Mesenteric fat pad (tissue), 1 donor: ENCODE measurements at regions not wholly inside any gene's neighbourhood (a gene's known extent, or its start where the extent isn't known, plus 50 kb on each side); places are given as distances from the start of the nearest gene placed in this dataset.
"Not testable (repeated sequence)": the region's sequence is repeated elsewhere in the genome, so short reads cannot be mapped to it uniquely, and the experiment has no call there.

ENCODE experiments used
- DNase-seq: peaks from one replicate; pipeline ENCODE4 v3.0.0-alpha.2; 2020; ENCODE audit warnings: low spot score
- donor health status: DM: yes; HTN: yes; CAD: no.

DNA sequence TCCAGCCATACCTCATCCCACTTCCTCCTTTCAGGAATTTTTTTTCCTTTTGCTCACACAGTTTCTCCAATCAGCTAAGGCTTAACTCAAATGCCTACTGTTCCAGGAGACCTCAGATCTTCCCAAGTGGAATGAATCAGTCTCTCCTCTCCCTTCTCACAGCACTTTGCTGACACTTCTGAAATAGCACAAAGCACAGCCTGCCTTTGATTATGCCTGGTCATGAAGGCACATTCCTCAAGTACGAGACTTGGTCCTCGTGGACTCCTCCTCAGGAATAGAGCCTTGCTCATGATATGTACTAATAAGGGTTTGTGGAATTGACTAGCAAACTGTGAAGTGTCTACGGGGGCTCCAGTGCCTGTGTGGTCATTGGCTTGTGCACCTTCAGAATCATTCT is 176.7 kb upstream of the TENM4 start:
- DNase-seq = no peak

DNA sequence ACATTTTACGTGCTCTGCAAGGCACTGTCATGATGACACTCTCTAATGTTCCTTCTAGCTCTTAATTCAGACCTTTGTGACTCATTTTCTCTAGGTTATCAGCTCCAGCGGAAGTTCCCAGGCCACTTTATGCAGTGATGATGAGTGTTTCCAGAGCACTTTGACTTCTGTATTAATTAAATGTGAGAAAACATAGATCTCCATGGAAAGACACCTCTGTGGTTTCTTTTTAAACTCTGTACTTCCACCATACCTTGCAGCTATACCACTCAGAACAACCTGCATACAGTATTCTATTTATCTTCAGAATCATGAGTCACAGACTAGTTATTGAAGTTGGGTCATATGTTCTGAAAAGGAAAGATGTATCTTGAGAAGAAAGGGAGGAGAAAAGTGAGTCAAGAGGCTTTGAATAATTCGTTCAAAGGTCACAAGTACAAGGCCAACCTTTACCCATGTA is 175.6 kb upstream of the TENM4 start:
- DNase-seq = no peak

DNA sequence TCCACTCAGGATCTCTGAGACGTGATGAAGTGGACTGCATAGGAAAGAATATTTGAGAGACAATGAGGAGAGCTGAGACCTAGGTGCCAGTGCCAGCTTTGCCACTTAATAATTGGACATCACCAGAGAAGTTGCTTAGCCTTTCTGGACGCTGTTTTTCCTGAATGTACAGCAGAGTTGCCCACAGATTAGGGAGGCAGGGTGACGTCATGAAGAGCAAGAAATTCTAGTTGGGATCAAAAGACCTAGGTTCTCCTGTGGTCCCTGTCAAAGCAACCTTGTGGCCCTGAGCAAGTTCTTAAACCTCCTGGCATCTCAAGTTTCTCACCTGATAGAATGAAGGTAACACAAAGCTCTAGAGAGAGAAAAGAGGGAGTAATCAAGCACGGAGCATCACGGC is 174.6 kb upstream of the TENM4 start:
- no peak for DNase-seq

DNA sequence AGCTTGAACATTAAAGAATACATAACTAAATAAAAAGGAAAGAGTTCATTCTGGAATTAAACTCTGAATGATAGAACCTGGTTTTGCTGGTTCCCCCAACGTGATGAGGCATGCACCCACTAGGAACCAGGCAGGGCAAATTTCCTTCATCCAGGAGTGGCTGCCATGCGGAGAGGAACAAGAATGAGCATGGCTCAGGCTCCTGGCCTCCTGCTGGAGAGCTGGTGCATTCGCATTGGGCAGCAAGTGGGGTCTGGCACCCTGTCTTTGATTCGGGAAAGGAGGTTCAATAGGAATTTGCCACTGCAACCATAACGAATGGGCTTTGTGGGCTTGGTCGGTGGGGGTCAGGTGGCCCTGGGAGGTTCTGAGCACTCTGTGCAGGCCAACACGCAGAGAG is 169.8 kb upstream of the TENM4 start:
- DNase-seq = no peak

DNA sequence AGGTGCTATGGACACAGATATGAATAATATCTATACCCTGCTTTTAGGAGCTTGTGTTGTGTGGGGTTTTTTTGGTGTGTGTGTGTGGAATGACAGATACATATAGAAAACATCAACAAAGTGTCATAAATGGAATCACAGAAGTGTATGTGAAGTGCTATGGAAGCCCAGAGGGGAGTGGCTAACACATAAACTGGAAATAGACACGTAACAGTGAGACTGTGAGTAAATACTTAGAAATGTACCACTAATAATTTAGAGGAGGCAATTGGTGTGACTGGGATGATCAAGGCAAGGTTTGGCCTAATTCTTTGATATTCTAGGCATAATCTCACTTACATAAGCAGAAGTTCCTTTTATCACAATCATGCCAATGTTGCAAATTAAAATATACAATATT is 169.3 kb upstream of the TENM4 start:
- DNase-seq = no peak

DNA sequence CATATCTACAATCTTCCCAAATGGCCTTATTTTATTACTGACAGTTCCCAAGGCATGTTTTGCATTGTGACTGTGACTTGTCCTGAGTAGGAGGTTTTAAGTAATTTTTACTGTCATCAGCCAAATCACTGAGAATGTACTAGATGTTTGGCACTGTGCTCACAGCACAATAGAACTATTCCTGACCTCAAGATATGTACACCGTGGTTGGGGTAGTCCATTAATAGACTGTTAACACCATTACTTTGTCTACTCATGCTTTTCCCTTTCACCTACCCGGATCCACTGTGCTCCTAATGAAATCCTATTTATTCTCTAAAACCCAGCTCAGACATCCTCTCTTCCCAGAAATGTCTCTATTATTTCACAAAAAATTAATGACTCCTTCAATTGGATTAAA is 168.7 kb upstream of the TENM4 start:
- no peak for DNase-seq

DNA sequence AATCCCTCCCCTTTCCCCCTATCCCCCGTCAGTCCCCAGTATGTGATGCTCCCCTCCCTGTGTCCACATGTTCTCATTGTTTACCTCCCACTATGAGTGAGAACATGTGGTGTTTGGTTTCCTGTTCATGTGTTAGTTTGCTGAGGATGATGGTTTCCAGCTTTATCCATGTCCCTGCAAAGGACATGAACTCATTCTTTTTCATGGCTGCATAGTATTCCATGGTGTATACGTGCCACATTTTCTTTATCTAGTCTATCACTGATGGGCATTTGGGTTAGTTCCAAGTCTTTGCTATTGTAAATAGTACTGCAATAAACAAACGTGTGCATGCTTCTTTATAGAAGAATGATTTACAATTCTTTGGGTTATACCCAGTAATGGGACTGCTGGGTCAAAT is 165.6 kb upstream of the TENM4 start:
- not testable (repeated sequence) for DNase-seq

DNA sequence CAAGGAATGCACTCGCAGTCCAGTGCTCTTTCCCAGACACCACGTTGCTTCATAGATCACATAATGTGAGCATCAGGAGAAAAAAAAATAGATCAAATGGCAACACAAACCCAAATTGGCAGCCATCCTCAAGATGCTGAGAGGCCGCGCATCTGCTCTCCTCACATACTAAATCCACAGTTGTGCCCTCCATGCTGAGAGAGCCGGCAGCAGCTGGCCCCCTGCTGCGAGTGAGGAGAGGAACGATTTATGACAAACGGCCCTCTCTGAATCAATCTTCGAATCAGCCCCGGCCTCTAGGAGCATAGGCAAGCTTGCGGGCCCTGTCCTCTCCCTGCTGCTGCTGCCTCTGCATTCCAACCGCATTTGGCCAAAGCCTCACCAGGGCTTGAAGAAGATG is 159.9 kb upstream of the TENM4 start:
- no peak for DNase-seq

DNA sequence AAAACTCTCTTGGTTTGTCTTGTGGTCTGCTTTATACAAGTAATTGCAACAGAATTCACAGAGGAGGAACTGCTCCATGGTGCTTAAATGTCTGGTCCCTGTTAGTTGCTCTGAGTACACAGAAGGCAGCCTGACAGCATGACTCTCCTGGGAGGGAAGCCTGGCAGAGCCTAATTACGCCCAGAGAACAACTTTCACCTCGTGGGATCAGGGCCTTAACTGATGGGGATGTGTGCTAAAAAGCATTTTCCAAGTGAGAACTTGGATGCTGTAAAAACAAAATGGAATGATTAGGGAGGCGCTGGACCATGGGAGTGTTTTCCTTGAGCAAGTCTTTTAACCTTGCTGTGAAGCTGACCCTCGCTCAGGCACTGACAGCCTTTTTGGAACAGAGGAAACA is 154.0 kb upstream of the TENM4 start:
- DNase-seq = no peak

DNA sequence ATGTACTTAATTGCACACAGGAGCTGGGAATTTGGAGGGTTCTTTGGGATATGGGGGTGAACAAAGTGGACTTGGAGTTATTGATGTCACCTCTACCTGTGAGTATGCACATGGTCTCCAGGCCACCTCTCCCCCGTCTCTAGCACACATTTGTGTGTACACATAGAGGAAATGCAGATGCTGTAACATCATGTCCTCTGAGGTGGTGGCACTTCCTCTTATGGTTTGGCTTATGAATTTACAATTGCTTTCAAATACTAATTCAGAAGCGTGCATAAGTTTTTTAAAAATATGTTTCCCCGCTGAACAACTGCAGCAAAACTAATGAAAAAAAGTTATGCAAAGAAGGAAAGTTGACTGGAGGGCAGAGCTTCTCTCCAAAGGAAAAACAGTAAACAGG is 152.0 kb upstream of the TENM4 start:
- no peak for DNase-seq

DNA sequence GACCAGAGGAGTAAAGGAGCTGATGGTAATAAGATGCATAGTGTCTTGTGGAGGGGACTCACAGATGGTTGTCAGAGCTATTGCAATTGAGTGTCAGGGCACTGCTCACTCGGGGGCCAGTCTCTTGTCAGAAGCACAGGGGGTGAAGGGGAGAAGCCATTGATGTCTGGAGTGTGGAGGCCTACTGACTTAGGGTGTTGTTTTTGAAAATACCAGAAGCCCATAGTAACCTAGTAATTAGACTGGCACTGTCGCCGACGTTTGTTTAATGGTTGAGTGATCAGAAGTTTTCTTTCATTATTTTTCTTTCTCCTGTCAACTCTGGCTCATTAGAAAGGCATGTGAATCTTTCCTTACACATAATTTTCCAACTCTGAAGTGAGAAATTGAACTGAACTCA is 151.6 kb upstream of the TENM4 start:
- DNase-seq = no peak

DNA sequence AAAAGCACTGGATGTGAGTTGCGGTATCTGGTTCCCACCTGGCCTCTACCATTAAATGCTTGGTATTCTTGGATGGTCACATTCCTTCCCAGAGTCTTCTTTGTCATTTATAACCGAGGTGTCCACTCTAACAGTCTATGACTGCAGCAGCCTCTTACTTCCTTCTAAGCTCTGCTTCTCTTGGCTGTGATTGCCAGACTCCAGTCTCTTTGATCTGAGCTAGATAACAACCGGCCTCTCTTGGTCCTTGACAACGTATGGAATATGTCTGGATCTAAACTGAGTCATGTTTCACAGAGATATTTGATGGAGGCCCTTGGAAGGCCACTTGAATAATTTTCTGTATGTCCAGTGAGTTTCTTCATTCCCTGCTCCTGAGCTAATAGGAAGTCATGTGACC is 141.6 kb upstream of the TENM4 start:
- DNase-seq = no peak

DNA sequence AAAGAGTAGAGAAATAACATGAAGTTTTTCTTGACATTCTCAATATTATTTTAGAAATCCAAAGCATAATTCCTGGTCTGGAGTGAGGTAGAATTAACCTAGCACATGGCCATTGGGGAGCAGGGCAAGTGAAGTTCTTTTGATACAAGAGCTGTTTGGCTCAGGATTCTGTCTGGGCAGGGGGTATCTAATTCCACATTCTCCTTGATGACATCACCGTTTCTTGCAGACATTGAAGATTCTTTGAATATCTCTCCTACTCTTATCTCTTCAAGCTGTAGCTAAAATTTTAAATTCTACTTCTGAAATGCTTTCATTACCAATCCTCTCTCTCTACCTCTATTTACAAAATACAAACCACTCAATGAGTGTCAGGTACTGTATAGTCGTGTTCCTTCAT is 138.2 kb upstream of the TENM4 start:
- DNase-seq = no peak

DNA sequence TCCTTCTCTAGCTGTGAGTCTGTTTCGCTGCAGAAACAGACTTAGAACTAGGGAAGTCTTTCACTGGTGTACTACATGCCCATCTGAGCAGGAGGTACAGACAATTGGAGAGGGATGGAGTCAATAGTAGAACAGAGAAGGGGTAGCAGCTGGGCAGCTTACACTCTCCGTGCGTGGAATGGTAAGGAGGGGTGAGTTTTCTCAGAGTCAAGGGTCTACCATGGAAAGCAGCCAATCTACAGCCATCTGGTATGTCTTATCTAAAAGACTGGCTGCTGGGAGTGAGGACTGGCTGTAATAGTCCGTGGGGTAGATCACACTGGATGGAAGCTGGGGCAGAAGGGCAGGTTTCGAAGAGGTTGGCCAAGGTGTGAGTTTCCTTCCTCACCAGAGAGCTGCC is 137.3 kb upstream of the TENM4 start:
- no peak for DNase-seq

DNA sequence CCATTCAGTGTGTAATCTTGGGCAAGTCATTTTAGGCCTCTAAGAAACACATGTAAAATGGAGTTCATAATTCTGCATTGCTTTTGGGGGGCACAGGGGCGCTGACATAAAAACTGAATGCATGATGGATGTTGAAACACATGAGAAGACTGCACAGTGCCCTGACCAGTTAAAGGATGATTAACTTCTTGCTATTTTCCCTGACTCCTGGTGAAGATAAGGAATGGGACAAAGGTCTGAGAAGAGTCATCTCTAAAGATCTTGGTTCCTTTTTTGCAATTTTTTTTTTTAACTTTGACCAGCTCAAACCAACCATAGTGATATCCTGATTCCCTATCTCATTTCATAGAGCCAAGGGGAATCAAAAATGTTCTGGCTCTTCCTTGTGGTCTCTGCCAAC is 134.9 kb upstream of the TENM4 start:
- no peak for DNase-seq

DNA sequence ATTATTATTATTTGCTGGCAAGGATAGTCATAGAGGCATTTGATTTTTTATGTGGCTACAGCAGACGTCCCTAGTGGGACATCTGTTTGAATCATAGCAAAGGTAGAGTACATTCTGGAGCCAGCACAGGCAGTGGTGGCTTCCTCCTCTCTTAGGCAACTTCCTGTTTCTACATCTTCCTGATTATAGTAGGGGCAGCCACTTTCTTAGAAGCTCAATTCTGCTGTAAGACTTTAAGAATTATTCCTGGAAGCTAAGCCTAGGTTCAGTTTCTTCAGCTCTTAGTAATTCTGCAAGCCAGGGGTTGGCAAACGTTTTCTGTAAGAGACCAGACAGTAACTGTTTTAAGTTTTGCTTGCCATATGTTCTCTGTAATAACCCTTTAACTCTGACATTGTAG is 129.3 kb upstream of the TENM4 start:
- no peak for DNase-seq

DNA sequence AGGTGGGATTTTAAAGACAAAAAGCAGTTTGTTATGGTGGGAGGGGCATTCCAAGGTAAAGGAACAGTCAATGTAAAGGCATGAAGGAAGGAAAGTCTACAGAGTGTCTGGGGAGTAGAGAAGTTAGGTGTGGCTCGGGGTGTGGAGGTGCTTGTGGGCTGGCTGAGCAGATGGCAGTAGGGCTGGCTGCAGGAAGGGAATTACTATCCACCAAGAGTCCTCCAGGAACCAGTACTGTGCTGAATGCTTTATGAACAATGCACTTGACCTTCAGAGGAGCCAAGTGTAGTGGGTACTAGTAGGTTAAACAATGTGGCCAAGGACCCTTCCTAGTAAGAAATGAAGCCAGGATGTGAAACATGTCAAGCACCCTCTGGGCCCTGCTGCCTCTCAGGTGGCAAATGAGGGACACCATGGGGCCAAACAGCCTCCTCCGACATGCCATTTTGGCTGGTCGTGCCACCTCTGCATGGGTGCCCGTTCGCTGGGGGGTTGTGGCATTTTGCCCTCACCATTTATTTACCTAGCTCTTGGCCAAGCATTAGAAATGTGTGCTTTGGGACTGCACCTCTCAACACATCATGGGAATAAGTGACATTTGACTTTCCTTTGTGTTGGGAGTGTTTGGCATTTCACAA is 123.6 kb upstream of the TENM4 start:
- DNase-seq = no peak

DNA sequence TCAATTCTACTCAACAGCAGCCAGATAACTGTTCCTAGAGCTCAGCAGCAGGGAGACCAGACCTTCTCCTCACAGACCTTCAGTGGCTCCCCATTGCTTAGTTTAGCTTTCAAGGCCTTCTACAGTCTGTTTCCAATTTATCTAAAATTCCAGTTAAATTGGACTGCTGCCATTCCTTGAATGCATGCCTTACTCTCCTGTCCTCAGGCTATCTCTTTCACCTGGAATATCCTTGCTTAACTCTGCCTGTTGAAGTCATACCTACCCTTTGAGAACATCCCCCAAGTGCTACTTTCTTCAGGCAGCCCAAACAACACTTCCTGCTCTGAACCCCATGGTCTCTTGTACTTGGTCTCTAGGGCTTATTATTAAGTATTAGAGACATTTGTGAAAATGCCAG is 120.7 kb upstream of the TENM4 start:
- DNase-seq = no peak

DNA sequence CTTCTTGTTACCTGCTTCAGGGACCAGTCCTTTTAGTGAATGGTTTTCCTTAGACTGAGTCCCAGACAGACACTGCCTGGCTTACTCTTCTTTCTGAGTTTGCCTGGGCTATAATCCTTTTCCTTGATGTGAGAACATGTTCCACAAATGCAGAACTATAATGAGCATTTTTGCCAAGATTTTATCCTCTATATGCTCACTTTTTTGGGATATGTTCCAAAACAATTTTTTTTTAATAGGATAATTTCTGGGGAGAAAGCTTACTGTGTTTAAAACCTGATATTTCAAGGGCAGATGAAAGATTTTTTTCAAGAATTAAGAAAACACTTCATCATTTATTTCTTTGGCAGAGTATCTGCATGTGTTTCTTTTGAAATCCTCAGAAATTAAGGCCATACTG is 110.0 kb upstream of the TENM4 start:
- DNase-seq = no peak

DNA sequence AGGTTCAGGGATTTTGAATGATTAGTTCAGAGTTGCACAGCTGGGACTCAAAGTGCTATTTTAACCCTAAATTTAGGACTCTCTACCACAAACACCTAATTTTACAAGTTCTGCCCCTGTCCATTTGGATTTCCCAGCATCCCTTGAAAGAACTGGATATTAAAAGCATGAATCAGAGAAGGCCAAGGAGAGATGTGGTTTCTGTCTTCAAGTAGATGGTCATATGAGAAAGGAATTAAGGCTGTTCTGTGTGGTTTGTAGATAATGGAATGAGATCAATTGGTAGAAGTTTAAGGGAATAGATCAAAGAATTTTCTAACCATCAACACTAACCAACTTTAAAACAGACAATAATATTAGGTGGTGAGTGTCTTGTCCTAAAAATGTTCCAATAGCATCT is 106.4 kb upstream of the TENM4 start:
- DNase-seq = no peak

DNA sequence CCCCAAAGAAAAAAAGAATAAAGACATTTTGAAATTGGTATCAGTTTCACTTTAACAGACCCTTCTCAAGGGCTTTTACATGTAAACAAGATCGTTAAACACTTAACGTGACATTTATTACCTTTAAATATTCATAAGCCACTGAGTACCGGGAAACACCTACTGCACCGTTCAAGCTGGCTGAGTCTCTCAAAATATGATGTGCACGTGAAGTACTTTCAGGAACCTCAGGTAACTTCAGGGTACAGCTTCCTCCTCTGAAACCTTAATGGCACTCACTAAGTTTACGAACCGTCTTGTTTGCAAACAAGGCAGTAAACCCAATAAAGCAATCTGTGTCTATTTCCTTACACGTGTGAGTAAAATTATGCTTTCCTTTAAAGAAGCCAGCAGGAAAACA is 105.5 kb upstream of the TENM4 start:
- no peak for DNase-seq

DNA sequence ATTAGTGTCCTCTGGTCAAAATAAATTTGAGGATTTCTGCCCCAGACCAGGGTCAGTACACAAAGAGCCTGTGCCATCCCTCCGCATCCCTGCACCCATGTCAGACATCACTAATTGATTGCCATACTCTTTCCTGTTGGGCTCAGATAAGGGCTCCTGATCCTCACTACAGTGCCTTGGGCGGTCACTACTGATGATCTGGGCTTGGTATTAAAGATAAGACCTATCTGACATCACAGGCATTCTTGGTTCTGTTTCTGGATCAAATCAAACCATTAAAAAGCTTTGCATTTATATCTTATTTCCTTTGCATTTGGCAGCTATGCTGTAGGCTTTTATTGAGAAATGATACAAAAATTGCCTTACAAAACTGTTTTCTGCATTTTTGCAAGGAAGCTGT is 103.5 kb upstream of the TENM4 start:
- no peak for DNase-seq

DNA sequence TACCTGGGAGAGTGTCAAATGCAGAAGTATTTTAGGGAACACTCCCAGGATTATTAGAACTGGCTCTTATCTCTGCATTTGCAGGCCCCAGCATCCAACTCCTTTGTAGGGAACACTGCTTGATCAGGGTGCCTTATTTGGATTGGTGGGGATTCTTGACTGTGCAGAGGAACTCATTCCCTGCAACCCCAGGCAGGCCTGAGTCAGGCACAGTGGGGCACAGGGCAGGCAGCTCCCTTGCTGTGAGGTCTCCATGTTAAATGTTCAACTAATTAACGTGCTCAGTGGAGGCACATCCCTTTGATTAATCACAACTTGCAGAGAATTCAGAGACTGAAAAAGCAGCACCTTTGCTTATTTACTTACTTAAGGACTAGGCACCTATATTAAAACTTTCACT is 102.3 kb upstream of the TENM4 start:
- no peak for DNase-seq

DNA sequence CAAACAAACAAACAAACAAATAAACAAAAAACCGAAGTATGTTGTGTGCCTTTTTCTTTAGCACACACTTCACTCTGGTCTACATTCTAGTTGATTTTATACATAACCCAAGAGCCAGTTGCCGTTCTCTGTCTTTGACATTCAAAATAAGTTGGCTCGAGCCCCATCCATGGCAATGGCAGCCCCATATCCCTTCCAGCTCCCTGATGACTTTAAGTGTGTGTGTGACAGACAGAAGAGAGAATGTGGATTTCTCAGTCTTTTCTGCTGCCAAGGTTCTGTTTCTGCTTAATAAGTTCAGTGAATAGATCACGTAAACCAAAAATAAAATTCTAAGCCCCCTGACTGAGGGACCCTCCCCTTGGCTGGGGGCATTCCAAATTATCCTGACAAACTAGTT is 100.6 kb upstream of the TENM4 start:
- DNase-seq = no peak
